Endodermal cell (in vitro differentiated cells): ENCODE measurements at regions not wholly inside any gene's neighbourhood (a gene's known extent, or its start where the extent isn't known, plus 50 kb on each side); places are given as distances from the start of the nearest gene placed in this dataset.

Experiments
- DNase-seq: peaks from one replicate; pipeline ENCODE4 v3.0.0-alpha.2; 2017
- H3K27ac ChIP-seq: 2 replicates; pipeline ENCODE4 v1.5.1; 2013; ENCODE audit warnings: mild to moderate bottlenecking, low read depth, low read length, moderate library complexity
- H3K27me3 ChIP-seq: 2 replicates; pipeline ENCODE4 v1.6.1; 2013; ENCODE audit warnings: mild to moderate bottlenecking, low read length, moderate library complexity; ENCODE audit not compliant: insufficient read depth, control insufficient read depth, poor library complexity, severe bottlenecking
- H3K36me3 ChIP-seq: 2 replicates; pipeline ENCODE4 v1.7.0; 2013; ENCODE audit warnings: mild to moderate bottlenecking, low read length, moderate library complexity; ENCODE audit not compliant: control insufficient read depth, insufficient read depth
- H3K4me1 ChIP-seq: one replicate; pipeline ENCODE4 v1.7.0; 2013; ENCODE audit warnings: low read length; ENCODE audit not compliant: control insufficient read depth, insufficient read depth
- H3K4me3 ChIP-seq: 2 replicates; pipeline ENCODE4 v1.5.1; 2013; ENCODE audit warnings: mild to moderate bottlenecking, low read length, moderate library complexity
- H3K9ac ChIP-seq: 2 replicates; pipeline ENCODE4 v1.6.1; 2013; ENCODE audit warnings: mild to moderate bottlenecking, low read length, moderate library complexity; ENCODE audit not compliant: poor library complexity, severe bottlenecking; ENCODE audit errors: extremely low read depth
- H3K9me3 ChIP-seq: 2 replicates; pipeline ENCODE4 v1.6.1; 2013; ENCODE audit warnings: mild to moderate bottlenecking, low read length, moderate library complexity; ENCODE audit not compliant: control insufficient read depth
- H3K27ac Mint-ChIP-seq: 2 replicates; pipeline ENCODE4 v1.8.0; 2020; ENCODE audit warnings: mixed read lengths
- H3K27me3 Mint-ChIP-seq: 2 replicates; pipeline ENCODE4 v1.8.0; 2021; ENCODE audit warnings: mild to moderate bottlenecking, mixed read lengths; ENCODE audit not compliant: insufficient read depth
- H3K36me3 Mint-ChIP-seq: 2 replicates; pipeline ENCODE4 v1.8.0; 2020; ENCODE audit warnings: low read depth, mixed read lengths
- H3K4me1 Mint-ChIP-seq: 2 replicates; pipeline ENCODE4 v1.8.0; 2020; ENCODE audit warnings: mixed read lengths
- H3K4me3 Mint-ChIP-seq: 2 replicates; pipeline ENCODE4 v1.8.0; 2020; ENCODE audit warnings: mild to moderate bottlenecking, moderate library complexity, mixed read lengths
- H3K9me3 Mint-ChIP-seq: 2 replicates; pipeline ENCODE4 v1.8.0; 2020; ENCODE audit warnings: mild to moderate bottlenecking, mixed read lengths
- CTCF ChIP-seq: fragments of 200-600 bp; sonication (generic); conservative IDR thresholded peaks from 2 replicates; pipeline ENCODE4 v1.5.0; 2021; ENCODE audit warnings: antibody characterized with exemption, mild to moderate bottlenecking
- WGBS, 2 experiments: methylation state at CpG; one replicate each; pipeline versions ENCODE4 v1.1.5 to v1.1.7; 2013; ENCODE audit warnings: missing lambda C conversion rate in 2 of 2, mixed read lengths in 1 of 2; ENCODE audit not compliant: insufficient coverage in 1 of 2, insufficient read length in 1 of 2; 5-methylcytosine and 5-hydroxymethylcytosine counted together

DNA sequence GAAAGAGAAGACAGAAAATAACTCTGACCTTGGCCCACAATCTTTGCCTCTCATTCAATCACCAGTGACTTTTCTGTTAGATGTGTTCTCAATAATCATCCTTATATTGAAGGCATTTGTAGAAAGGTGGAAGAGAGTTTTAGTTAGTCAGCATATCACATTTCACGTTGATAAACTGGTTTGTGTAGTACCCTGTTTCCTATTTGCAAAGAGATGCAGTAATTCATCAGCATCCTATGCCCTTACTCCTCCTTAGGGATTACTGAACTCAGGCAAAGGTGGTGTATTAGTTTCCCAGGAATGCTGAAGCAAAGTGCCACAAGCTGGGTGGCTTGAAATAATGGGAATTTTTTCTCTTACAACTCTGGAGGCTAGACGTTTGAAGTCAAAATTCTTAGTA, 145.0 kb downstream of the SPP2 start:
- H3K27ac ChIP-seq: no peak overlapping the region
- no peaks in the 10 kb centered on the region for H3K36me3 ChIP-seq
- Mint-ChIP-seq H3K4me1 (no peaks in the 10 kb centered on the region), H3K9me3 (peaks cover 3% of the 10 kb centered on the region), H3K27me3 (peaks cover 11% of the 10 kb centered on the region), H3K4me3 (no peak overlapping the region), H3K36me3 (no peaks in the 10 kb centered on the region), H3K27ac (no peak overlapping the region)
- H3K9me3 ChIP-seq: no peaks in the 10 kb centered on the region
- no peaks in the 10 kb centered on the region for H3K4me1 ChIP-seq
- H3K27me3 ChIP-seq: no peaks in the 10 kb centered on the region
- H3K4me3 ChIP-seq: no peak overlapping the region
- H3K9ac ChIP-seq: no peak overlapping the region
- WGBS, 2 experiments: 93 to 100% methylated on average over 1 to 2 of the region's 2 CpGs
- no peak for DNase-seq
- no peak for TF ChIP-seq CTCF

GRCh38 chr2:234193977-234194563, 143.6 kb downstream of the SPP2 start:
- 92% methylated on average over 7 of the region's 7 CpGs for whole genome bisulfite sequencing, 2 experiments
- Histone ChIP-seq H3K27me3 (no peaks in the 10 kb centered on the region), H3K27ac (no peak overlapping the region), H3K4me1 (no peaks in the 10 kb centered on the region), H3K9ac (no peak overlapping the region), H3K4me3 (no peak overlapping the region), H3K36me3 (no peaks in the 10 kb centered on the region), H3K9me3 (no peaks in the 10 kb centered on the region)
- no peaks in the 10 kb centered on the region for H3K36me3 Mint-ChIP-seq
- H3K4me3 Mint-ChIP-seq: no peak overlapping the region
- peaks cover 3% of the 10 kb centered on the region for H3K9me3 Mint-ChIP-seq
- TF ChIP-seq CTCF: no peak
- no peak for DNase-seq
- H3K27me3 Mint-ChIP-seq: peaks cover 11% of the 10 kb centered on the region
- H3K4me1 Mint-ChIP-seq: peaks cover 3% of the 10 kb centered on the region
- H3K27ac Mint-ChIP-seq: no peak overlapping the region

DNA sequence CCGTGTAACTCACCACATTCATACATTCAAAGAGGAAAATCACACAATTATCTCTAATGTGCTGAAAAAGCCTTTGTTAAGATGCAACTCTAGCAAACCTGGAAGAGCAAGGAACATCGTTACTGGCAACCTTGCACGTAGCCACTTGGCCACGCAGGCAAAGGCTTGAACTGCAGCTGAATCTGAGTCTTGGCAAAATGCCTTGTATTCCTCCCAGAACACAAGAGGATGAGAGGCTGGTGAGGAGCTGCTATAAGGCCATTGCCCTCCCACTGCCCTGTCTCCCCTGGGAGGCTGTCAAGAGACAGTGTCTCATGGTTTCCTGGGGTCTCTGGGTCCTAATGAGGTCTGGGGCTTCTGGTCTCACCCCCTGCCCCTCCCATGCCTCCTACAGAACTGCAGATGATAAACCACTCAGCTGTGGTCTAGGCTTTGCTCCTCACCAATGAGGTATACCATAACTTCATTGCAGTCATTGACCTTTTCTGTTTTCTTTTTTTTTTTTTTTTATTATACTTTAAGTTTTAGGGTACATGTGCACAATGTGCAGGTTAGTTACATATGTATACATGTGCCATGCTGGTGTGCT, 141.4 kb downstream of the SPP2 start:
- Mint-ChIP-seq H3K27ac (no peak overlapping the region), H3K27me3 (peaks cover 3% of the 10 kb centered on the region), H3K36me3 (no peaks in the 10 kb centered on the region), H3K4me3 (no peak overlapping the region), H3K4me1 (peaks cover 4% of the 10 kb centered on the region), H3K9me3 (peaks cover 7% of the 10 kb centered on the region)
- no peaks in the 10 kb centered on the region for H3K36me3 ChIP-seq
- H3K9me3 ChIP-seq: no peaks in the 10 kb centered on the region
- H3K9ac ChIP-seq: no peak overlapping the region
- H3K27ac ChIP-seq: no peak overlapping the region
- no peak overlapping the region for H3K4me3 ChIP-seq
- H3K27me3 ChIP-seq: no peaks in the 10 kb centered on the region
- WGBS, 2 experiments: 89 to 91% methylated on average over 4 of the region's 4 CpGs
- DNase-seq: no peak
- TF ChIP-seq CTCF: peak; percentile 46
- no peaks in the 10 kb centered on the region for H3K4me1 ChIP-seq
